GM19035 (cell line): ENCODE measurements at regions not wholly inside any gene's neighbourhood (a gene's known extent, or its start where the extent isn't known, plus 50 kb on each side); places are given as distances from the start of the nearest gene placed in this dataset.

ENCODE experiments used
- ATAC-seq: cut with Tn5 transposase; IDR thresholded peaks from one replicate; pipeline ENCODE4 v1.9.1; 2021; ENCODE audit not compliant: unreplicated experiment

DNA sequence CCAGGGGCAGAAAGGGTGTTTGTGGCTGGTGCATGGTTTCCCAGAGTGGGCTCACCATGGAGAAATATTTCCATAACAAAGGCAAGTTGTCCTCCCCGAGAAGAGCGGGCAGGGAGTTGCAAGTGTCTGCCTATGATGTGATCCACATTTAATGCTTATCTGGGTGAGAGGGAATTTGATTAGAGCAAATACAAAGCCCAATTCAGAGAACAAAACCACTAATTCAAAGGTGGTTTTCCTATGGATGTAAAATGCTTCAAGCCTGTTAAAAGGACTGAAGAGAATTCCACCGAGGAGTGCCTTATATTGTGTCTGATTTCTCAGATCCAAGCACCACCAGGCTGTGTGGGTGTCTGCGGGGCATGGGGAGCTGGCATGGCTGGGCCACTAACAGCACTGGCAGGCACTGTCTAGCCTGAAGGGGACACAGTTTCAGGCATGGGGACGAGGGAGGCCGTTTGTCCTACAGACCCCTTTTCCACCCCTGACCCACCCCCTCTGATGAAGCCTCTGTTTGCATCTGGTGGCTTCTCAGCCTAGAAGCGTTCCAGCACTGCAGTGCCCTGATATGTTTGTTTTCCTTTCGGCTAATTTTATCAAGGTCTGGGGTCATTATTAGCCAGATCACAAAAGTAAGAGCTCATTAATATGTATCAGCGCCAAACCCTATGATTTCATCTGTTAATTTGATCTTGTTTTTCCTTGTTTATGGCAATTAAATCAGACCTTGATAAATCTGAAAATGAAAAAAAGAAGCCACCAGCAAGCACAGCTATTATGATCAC lies 357.3 kb downstream of the HRH4 start:
- ATAC-seq: no peak

DNA sequence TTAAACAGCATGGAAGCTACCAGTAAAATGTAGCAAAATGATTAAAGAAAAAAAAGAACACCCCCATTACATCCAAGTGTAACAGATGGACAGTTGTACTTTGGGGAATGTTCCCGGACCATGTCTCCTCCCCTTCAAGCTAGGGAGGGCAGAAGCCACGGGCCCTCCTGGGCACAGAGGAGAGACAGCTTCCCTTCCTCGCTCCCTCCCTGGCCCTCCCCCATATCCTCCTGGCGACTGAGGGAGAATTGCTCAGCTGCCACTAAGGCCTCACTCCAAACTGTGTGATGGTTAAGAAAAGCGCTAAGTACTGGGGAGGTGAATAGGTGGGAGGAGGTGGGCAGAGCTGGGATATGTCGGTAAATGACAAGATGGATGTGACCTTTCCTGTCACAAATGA lies 358.0 kb downstream of the HRH4 start:
- ATAC-seq: no peak

DNA sequence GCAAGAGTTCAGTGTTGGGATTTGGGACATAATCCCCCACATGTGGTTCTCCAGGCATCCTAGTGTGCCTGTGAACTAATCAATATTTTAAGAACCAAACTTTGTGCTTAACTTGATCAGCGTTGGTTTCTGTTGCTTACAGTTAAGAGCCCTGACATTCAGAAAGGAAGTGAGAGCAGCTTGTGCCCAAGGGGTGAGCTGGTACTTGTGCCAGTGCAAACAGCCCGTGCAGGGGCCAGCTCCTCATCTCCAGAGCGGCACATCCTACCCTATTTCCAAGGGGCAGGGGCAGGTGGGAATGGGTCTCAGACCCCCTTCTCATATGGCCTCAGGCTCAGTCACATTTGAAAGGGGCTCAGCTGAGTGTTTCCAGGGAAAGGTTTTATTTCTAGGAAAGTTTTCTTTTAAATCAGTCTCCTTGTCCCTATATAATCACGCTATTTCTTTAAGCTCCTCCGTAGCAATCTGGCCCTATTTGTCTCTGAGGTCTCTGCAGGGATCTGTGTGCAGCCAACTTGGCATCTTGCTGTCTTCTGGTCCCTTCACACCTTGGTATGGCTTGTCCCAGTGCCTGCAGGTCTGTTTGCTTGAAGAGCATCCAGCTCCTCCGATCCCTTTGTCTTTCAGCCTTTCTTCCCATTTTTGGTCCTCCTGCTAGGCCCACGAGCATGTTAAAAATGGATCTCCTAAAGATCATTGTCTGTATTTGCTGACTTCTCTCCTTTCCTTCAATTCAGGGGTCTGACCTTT lies 358.9 kb downstream of the HRH4 start:
- ATAC-seq: no peak

DNA sequence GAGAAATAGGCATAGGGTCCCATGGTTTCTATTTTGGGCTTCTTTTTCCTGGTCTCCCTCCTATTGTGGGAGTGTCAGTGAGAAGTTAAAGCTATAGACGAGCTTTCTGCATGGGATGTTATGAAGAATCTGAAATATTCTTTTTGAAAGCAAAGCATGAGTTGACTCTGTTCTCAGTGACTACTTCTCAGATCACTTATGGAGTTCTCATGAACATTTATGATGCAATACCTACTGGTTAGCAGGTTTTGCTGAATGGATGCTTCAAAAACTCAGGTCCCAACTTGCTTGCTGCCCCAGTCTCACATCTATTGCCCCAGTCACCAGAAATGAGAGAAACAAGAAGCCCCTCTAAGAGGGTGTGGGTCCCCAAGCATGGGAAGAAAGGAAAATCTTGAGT lies 365.0 kb downstream of the HRH4 start:
- ATAC-seq: no peak

DNA sequence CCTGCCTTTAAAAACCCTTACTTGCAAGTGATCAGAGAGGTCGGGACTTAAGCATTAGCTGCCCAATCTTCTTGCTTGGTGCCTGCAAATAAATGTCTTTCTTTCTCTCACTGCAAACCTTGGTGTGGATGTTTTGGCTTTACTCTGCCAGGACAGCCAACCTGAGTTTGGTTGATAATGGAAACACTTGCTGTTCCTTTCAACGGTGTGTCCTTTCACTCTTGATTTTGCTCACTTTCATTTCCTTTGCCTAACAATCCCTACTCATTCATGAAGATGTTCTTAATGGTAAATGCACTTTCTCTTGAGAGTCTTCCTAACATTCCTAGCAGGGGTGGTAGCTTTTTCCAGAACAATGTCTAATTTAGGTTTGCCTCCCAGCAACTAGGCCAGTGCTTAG lies 366.2 kb downstream of the HRH4 start:
- ATAC-seq: no peak

DNA sequence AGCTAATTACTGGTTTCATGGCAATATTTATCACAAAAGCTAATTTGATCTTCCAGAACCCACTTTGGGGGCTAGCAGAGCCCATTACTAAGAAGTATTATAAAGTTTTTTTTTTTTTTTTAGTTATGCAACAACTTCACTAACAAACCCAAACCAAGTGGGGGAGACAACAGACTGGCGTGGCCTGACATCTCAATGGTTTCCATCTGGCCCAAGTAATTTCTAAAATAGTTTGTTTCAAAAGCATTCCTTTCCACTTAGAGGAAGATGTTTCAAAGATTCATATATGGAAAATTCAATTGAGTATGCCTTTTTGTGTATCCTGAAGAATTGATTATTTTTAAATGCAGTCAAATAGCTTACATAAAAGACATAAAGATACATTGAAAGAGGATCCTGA lies 367.1 kb downstream of the HRH4 start:
- ATAC-seq: no peak

DNA sequence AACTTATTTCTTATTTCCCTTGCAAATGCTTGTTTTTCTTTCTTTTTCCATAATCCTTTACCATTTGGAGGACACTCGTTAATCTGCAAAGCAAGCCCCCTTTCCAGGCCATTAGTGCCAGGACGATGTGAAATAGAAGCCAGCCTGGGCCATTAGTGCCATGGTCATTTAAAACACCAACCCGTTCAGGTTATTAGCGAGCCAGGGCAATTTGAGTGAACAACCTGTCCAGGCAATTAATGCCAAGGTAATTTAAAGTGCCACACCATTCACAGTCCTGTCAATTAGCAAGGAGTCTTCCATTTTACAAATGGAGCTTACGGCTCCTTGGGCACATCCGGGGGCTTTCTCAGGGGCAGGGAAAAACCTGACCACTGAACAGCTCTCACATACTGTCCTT lies 370.6 kb downstream of the HRH4 start:
- ATAC-seq: no peak

DNA sequence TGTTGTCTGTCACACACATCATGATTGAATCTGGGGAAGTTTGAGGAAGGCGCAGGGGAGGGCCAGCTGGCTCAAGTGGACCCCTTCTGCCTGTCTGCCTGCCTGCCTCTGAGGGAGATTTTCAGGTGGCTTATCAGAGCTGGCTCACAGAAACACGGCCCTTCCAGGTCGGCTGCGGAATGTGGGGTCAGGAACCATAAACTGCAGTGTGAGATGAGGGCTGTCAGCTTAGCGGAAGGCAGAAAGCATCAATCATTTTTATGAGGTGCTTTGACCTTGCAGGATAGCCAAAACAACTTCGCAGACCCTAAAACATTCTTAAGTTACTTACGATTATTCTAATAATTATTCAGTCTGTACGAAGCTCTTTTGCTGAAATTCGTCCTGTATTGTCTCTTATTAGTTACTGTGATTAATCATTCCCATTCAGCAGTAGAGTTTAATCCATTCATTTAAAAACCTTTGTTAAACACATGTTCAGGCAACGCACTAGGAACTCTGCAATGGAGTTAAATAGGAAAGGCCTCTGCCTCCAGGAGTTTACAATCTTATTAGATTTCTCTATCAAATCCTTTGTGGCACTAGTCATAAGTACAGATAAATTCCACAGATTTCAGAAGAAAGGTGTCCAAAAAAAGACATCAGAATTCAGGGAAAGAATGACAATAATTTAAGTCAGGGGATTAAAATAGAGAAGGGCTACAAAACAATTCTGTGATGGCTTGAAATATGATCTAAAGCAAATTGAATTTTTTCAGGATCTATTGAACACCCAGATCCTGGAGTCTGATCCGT lies 371.6 kb downstream of the HRH4 start:
- ATAC-seq: no peak

DNA sequence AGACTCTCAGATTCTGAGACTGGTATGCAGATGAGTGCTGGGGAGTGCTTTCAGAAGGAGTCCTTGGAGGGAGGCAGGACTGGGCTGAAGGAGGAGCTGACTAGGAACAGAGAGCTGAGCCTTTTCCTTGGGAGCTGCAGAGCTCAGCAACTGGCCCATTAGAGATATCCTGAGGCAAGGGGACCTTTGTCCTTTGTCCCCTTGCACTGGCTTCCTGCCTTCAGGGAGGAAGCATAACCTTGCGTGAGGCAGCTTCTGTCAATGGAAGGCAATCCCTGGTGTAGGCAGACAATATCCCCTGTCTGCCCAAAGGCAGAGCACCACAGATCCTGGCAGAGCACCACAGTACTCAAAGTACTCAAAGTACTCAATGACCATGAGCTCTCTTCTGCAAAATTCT lies 375.3 kb downstream of the HRH4 start:
- ATAC-seq: no peak

DNA sequence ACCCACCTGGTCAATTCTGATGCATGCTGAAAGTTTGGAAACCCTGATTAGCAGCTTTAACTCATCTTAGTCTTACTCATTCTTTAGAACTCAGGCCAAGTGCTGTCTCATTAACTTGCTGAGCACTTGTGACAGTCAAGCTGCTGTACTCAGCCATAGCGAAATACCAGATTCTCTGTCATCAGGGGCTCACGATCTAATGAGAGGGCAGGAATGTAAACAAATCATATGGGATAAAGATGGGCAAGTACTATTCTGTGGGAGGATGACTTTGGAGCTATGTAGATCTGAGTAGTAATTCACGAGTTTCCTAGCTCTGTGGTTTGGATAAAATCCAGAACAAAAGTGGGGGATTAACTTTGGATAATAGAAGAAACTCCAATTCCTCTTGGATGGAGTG lies 376.6 kb downstream of the HRH4 start:
- no peak for ATAC-seq

DNA sequence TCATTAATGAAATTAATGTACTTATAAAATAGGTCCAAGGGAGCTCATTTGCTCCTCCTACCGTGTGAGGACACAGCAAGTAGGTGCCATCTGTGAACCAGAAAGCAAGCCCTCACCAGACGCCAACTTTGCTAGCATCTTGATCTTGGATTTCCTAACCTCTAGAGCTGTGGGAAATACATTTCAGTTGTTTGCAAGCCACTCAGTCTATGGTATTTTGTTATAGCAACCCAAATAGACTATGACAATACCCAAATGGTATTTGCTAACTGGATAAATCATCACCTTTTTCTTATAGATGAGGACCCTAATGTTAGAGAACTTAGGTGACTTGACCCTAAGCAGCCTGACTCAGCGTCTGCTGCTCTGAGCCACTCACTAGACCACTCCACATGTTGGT lies 379.6 kb downstream of the HRH4 start:
- ATAC-seq: no peak

DNA sequence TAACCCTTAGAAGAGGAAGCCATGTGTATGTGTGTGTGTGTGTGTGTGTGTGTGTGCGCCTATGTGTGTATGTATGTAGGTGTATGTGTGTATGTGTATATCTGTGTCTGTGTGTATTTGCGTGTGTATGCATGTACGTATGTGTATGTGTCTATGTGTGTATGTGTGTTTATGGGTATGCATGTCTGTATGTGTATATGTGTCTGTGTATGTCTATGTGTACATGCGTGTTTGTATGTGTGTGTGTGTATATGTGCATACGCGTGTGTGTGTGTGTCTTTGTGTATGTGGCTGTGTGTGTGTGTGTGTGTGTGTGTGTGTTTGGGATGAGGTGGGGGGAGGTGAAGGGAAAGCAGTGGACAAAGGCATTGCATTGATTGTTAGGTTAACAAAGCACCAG lies 380.2 kb downstream of the HRH4 start:
- no peak for ATAC-seq

DNA sequence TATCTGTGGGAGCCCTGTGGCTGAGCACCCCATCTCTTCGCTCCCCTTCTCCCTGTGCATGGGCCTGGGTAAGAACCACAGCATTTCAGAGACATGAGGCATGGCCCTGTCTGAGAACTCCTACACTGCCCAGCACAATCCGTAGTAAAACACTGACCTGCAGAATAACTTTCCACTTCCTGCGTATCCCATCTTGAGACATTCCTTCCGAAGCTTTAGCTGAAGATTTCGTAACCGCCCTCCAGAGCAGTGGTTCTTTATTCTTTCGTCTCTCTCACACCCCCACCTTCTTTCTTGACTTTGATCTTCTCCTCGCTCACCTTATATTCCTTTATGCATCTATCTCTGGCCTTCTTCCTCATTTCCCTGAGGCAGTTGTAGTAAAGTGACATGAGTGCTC lies 381.1 kb downstream of the HRH4 start:
- ATAC-seq: no peak

DNA sequence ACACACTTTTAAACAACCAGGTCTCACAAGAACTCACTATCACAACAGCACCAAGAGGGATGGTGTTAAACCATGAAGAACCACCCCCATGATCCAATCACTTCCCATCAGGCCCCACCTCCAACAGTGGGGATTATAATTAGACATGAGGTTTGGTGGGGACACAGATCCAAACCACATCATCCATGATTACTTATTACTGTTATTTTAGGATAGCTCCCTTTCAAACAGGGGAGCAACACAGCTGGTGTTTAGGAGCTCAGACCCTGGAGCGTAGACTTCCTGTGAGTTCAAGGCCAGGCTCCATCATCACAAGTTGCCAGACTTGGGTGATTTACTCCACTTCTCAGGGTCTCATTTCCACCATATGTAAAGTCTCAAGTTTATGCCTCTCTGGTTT lies 382.7 kb downstream of the HRH4 start:
- ATAC-seq: no peak

DNA sequence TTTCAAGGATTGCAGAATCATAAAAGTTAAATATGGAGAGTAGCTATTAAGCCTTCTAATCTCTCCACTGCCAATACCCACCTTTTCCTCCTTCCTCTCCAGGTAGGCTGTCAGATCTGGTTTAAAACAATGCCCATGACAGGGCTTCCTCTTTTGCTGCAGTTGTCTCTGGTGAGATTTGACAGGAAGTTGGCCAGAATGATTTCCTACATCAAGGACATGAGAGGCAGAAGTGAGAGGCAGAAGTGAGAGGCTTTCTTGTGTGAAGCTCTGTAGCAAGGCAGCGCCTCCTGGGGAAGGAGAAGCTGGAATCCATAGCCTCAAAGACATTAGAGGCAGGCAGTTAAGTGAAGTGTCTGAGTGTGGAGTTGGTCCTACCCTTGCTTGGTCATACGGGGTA lies 385.7 kb downstream of the HRH4 start:
- ATAC-seq: no peak

DNA sequence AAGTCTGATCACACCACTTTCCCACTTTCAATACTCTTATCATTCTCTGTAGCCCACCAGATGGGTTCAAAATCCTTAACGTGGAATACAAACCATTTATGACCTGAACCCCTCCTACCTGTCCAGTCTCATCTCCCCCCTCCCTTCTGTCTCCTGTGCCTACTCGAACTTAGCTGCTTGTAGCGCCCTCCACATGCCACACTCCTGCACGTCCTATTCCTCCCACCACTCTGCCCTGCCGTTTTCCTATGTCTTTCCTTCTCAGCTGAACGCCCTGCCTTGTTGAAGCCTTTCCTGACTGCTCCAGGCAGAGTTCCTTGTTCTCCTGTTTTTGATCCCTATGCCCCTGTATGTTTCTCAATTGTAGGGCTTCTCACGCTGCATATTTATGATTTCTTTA lies 390.1 kb downstream of the HRH4 start:
- no peak for ATAC-seq

DNA sequence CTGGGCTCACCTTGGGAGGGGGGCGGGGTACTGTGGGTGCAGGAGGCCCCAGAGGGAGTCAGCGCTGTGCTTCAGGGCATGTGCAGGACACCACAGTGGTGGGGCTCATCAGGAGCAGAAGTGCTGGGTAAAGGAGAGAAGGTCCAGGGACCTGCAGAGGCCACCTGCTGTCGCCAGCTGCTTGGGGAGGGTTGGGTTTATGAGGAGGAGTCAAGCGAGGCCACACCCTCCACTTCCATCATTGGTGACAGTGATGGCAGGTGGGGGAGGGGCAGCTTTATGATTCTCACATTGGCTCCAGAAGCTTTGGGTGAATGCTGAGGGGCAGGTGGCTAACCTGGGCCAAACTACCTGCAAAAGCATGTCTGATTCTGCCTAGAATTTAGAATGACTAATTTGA lies 392.6 kb downstream of the HRH4 start:
- ATAC-seq: no peak

DNA sequence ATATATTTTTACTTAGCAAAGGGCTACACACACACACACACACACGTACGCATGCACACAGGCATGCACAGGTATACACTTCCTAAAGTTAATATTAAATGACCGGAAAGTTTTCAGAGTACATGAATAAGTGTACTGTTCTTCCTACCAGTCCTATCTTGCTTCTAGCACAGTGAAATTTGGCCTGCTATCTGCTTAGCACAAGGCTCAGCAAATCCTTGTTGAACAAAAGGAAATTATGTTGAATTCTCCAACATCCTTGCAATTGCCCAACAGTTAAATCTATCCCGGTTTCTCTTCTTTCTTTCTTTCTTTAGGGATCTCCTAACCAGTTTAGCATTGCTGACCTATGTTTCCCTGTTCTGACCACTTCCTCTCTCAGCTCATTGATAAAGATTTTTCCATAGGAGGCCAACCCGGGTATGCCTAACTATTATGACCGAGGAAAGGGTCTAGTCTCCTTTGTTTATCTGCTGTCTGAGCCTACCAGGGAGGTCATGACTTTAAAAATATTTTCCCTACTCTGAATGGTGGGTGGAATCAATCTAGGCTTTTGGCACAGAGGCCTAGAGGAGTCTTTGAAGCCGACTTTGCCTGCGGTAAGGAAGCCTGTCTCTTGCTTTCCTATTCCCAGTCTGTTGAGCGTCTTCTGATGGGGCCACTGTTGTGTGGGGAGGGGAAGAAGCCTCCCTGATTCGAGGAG lies 400.7 kb downstream of the HRH4 start:
- no peak for ATAC-seq

DNA sequence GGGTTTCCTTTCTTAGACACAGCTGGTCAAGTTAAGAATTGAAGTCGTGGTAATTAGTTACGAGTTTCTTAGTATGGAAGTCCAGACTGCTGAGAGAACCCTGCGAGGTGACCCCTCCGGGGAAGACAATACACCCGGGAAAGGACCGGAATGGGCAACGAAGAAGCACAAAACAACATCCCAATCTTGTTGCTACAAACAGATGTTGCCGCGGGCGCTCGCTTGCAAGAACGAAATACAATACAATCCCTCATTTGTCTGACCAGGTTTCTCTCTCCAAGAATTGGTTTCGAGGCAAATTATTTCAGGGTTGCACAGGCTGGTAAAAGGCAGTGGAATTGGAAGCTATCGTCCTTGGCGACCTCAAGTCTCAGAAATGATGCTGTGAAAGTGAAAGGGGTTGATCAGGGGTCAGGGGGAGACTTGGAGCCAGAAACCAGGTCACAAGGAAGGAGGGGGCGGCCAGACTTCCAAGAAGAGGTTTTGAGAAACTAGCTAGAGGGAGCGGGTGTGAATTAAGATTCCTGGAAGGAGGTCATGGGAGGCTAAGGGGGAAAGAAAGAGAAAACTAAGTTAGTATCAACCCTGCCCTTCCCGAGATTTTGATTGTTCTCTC lies 401.9 kb downstream of the HRH4 start:
- no peak for ATAC-seq

DNA sequence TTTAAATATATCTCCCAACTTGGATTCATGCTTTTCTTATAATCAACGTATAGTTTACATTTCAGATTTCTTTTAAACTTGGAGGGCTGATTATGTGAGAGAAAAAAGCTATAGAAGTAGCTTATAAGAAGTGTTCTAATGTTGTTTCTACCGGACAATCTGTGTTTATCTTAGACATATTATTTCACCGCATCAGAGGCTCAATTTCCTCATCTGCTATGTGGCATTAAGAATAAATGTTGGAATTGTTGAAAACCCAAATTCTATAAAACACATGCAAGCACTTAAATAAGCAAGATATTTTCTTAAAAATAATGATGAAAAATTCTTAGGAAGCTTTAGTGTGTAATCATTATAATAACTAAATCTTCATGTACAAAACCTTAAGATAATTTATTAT lies 407.9 kb downstream of the HRH4 start:
- no peak for ATAC-seq

DNA sequence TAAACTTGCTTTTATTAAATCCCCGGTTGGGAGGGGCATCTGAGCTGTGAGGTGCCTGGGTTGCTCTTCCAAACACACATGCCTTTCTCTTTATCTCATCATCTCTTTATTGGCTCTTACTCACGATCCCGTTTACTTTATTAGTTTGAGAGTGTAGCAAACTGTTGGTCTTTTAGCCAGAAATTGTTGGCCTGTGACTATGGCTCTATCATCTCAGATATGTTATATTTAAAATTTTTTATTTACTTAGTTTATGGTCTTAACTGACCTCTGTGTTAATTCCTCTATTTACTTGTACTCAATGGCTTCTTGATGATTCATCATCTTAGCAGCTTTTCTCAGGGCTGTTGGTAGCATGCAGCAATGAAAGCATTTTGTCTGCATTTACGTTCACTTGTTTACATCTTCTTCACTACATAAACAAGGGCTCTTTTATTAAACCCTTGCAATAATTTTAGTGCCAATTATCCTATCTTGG lies 408.4 kb downstream of the HRH4 start:
- no peak for ATAC-seq
